Endodermal cell (in vitro differentiated cells): ENCODE measurements at regions not wholly inside any gene's neighbourhood (a gene's known extent, or its start where the extent isn't known, plus 50 kb on each side); places are given as distances from the start of the nearest gene placed in this dataset.

Experiments
- DNase-seq: peaks from one replicate; pipeline ENCODE4 v3.0.0-alpha.2; 2017
- H3K27ac ChIP-seq: 2 replicates; pipeline ENCODE4 v1.5.1; 2013; ENCODE audit warnings: mild to moderate bottlenecking, low read depth, low read length, moderate library complexity
- H3K27me3 ChIP-seq: 2 replicates; pipeline ENCODE4 v1.6.1; 2013; ENCODE audit warnings: mild to moderate bottlenecking, low read length, moderate library complexity; ENCODE audit not compliant: insufficient read depth, control insufficient read depth, poor library complexity, severe bottlenecking
- H3K36me3 ChIP-seq: 2 replicates; pipeline ENCODE4 v1.7.0; 2013; ENCODE audit warnings: mild to moderate bottlenecking, low read length, moderate library complexity; ENCODE audit not compliant: control insufficient read depth, insufficient read depth
- H3K4me1 ChIP-seq: one replicate; pipeline ENCODE4 v1.7.0; 2013; ENCODE audit warnings: low read length; ENCODE audit not compliant: control insufficient read depth, insufficient read depth
- H3K4me3 ChIP-seq: 2 replicates; pipeline ENCODE4 v1.5.1; 2013; ENCODE audit warnings: mild to moderate bottlenecking, low read length, moderate library complexity
- H3K9ac ChIP-seq: 2 replicates; pipeline ENCODE4 v1.6.1; 2013; ENCODE audit warnings: mild to moderate bottlenecking, low read length, moderate library complexity; ENCODE audit not compliant: poor library complexity, severe bottlenecking; ENCODE audit errors: extremely low read depth
- H3K9me3 ChIP-seq: 2 replicates; pipeline ENCODE4 v1.6.1; 2013; ENCODE audit warnings: mild to moderate bottlenecking, low read length, moderate library complexity; ENCODE audit not compliant: control insufficient read depth
- H3K27ac Mint-ChIP-seq: 2 replicates; pipeline ENCODE4 v1.8.0; 2020; ENCODE audit warnings: mixed read lengths
- H3K27me3 Mint-ChIP-seq: 2 replicates; pipeline ENCODE4 v1.8.0; 2021; ENCODE audit warnings: mild to moderate bottlenecking, mixed read lengths; ENCODE audit not compliant: insufficient read depth
- H3K36me3 Mint-ChIP-seq: 2 replicates; pipeline ENCODE4 v1.8.0; 2020; ENCODE audit warnings: low read depth, mixed read lengths
- H3K4me1 Mint-ChIP-seq: 2 replicates; pipeline ENCODE4 v1.8.0; 2020; ENCODE audit warnings: mixed read lengths
- H3K4me3 Mint-ChIP-seq: 2 replicates; pipeline ENCODE4 v1.8.0; 2020; ENCODE audit warnings: mild to moderate bottlenecking, moderate library complexity, mixed read lengths
- H3K9me3 Mint-ChIP-seq: 2 replicates; pipeline ENCODE4 v1.8.0; 2020; ENCODE audit warnings: mild to moderate bottlenecking, mixed read lengths
- CTCF ChIP-seq: fragments of 200-600 bp; sonication (generic); conservative IDR thresholded peaks from 2 replicates; pipeline ENCODE4 v1.5.0; 2021; ENCODE audit warnings: antibody characterized with exemption, mild to moderate bottlenecking
- WGBS, 2 experiments: methylation state at CpG; one replicate each; pipeline versions ENCODE4 v1.1.5 to v1.1.7; 2013; ENCODE audit warnings: missing lambda C conversion rate in 2 of 2, mixed read lengths in 1 of 2; ENCODE audit not compliant: insufficient coverage in 1 of 2, insufficient read length in 1 of 2; 5-methylcytosine and 5-hydroxymethylcytosine counted together

- peaks cover 81% of the 10 kb centered on the region for H3K27me3 ChIP-seq
- Mint-ChIP-seq H3K4me3 (no peak overlapping the region), H3K27ac (no peak overlapping the region), H3K27me3 (peaks cover 91% of the 10 kb centered on the region), H3K36me3 (no peaks in the 10 kb centered on the region), H3K4me1 (no peaks in the 10 kb centered on the region), H3K9me3 (no peaks in the 10 kb centered on the region)
- H3K9ac ChIP-seq = no peak overlapping the region
- DNase-seq = no peak
- no peak overlapping the region for H3K4me3 ChIP-seq
- no peaks in the 10 kb centered on the region for H3K9me3 ChIP-seq
- H3K36me3 ChIP-seq = no peaks in the 10 kb centered on the region
- no peak overlapping the region for H3K27ac ChIP-seq
- 64 to 70% methylated on average over 2 to 4 of the region's 5 CpGs for WGBS, 2 experiments
- no peaks in the 10 kb centered on the region for H3K4me1 ChIP-seq
- no peak for TF ChIP-seq CTCF
Measured at GRCh38 chr22:22740560-22741276, 96.3 kb downstream of the GGTLC2 start.

- H3K27me3 Mint-ChIP-seq = peaks cover 84% of the 10 kb centered on the region
- TF ChIP-seq CTCF = no peak
- 67 to 93% methylated on average over 1 to 4 of the region's 4 CpGs for WGBS, 2 experiments
- no peaks in the 10 kb centered on the region for H3K36me3 Mint-ChIP-seq
- H3K9me3 Mint-ChIP-seq = no peaks in the 10 kb centered on the region
- Histone ChIP-seq H3K27ac (no peak overlapping the region), H3K9ac (no peak overlapping the region), H3K4me3 (no peak overlapping the region), H3K4me1 (no peaks in the 10 kb centered on the region), H3K36me3 (no peaks in the 10 kb centered on the region), H3K27me3 (peaks cover 78% of the 10 kb centered on the region), H3K9me3 (no peaks in the 10 kb centered on the region)
- DNase-seq = no peak
- no peak overlapping the region for H3K4me3 Mint-ChIP-seq
- no peaks in the 10 kb centered on the region for H3K4me1 Mint-ChIP-seq
- H3K27ac Mint-ChIP-seq = no peak overlapping the region
Measured at GRCh38 chr22:22741843-22742242, 97.4 kb downstream of the GGTLC2 start.

- Histone ChIP-seq H3K4me3 (no peak overlapping the region), H3K36me3 (no peaks in the 10 kb centered on the region), H3K27ac (no peak overlapping the region), H3K9me3 (no peaks in the 10 kb centered on the region), H3K4me1 (no peaks in the 10 kb centered on the region), H3K27me3 (peaks cover 70% of the 10 kb centered on the region), H3K9ac (no peak overlapping the region)
- Mint-ChIP-seq H3K27ac (no peak overlapping the region), H3K36me3 (no peaks in the 10 kb centered on the region), H3K27me3 (peaks cover 76% of the 10 kb centered on the region), H3K4me3 (no peak overlapping the region), H3K4me1 (no peaks in the 10 kb centered on the region), H3K9me3 (no peaks in the 10 kb centered on the region)
- WGBS, 2 experiments = 89 to 94% methylated on average over 2 of the region's 2 CpGs
- no peak for DNase-seq
- no peak for TF ChIP-seq CTCF
Measured at GRCh38 chr22:22742641-22743040, 98.2 kb downstream of the GGTLC2 start.
